ENCODE measurements at regions not wholly inside any gene's neighbourhood (a gene's known extent, or its start where the extent isn't known, plus 50 kb on each side); places are given as distances from the start of the nearest gene placed in this dataset.
"Not testable (repeated sequence)": the region's sequence is repeated elsewhere in the genome, so short reads cannot be mapped to it uniquely, and the experiment has no call there.

DNA sequence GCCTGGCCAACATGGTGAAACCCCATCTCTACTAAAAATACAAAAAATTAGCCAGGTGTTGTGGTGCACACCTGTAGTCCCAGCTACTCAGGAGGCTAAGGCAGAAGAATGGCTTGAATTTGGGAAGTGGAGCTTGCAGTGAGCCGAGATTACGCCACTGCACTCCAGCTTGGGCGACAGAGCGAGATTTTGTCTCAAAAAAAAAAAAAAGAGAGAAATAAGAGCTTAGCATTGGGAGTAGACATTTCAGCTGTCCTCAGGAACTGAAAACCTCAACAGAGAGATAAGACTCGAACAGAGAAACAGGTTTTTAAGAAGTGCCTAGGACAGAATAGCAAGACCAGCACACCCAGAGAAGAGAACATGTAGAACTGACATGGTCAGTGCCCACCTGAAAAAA, 262.6 kb upstream of the RAB4A start:
- not testable (repeated sequence) for DNase-seq (ENCODE audit: low read depth in 2 of 2)

DNA sequence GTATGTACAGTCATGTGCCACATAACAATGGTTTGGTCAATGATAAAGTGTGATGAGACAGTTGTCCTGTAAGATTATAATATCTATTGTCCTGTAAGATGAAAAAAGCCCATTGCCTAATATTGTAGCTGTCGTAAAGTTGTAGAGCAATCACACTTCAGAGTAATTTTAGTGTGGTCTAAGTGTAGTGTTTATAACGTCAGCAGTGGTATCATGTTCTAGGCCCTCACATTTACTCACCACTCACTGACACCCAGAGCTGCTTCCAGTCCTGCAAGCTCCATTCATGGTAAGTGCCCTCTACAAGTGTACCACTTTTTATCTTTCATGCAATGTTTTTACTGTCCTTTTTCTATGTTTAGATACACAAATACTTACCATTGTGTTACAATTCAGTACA, 259.9 kb upstream of the RAB4A start:
- no peak for DNase-seq (ENCODE audit: low read depth in 2 of 2)

DNA sequence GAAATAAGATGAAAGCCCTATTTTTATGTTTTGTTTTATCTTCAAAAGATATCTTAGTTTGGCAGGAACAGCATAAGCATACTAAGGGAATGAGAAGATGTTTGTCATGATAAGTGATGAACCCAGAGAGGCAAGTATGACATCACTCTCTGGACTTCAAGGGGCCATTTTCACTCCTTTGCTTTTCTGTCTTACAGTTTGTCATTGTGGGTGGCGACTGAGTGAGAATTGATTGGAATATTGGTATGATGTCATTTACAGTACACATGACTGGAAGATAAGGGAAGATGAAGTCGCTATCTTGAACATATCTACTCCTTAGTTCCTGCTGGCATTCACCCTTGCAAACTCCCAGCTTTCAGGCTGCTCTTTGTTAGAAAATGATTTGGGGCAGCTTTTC, 258.1 kb upstream of the RAB4A start:
- DNase-seq (ENCODE audit: low read depth in 2 of 2) = no peak

DNA sequence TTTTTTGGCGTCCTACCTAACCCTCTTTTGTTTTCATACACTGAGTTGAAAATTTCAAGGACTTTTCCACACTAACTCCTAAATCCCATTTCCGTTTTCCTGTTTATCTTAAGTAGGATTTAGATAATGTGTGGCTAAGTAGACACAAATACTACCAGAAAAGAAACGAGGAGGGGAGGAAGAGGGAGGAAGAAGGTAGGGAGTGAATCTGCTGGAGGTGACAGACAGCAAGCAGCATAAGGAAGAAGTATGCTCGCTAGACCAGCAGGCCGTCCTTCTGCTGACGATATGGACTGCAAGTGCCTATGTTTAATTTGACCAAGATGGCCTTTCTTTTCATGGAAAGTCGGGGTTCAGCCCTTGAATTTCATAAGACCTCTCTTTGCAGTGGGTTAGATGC, 256.9 kb upstream of the RAB4A start:
- DNase-seq (ENCODE audit: low read depth in 2 of 2) = no peak

DNA sequence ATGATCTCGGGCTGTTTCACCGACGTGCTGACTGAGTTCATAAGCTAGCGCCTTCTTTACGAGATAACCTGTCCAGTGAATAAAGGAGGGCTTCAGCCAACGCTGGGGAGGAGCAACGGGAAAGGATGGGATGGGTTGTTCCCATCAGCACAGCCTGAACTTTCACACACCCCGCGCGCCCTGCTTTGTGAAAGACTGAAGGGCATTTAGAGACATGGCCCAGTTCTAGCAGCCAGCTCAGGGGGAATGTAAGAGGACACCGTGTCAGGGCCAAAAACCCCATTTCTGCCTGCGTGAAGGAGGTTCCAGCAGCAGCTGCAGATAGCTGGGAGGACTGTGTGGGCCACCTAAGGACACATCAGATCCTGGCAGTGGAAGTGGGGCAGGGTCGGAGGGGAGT, 255.1 kb upstream of the RAB4A start:
- DNase-seq (ENCODE audit: low read depth in 2 of 2) = no peak

DNA sequence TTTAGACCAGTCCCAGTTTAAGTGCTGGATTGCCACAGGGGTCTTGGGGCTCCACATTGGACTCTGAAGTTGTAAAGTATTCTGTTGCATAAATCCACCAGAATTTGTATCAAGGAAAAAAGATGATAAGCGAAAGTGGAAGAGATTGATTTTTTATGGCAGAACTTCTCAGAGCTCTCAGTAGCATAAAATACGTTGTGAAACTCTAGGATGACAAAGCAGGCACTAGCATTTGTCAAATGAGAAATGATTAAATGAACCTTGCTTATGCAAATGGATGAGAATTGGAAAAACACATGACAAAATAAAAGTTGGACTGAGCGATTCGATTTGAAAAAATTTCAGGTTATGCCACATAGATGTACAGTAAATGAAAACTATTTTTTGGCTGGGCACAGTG, 253.8 kb upstream of the RAB4A start:
- DNase-seq (ENCODE audit: low read depth in 2 of 2) = no peak

DNA sequence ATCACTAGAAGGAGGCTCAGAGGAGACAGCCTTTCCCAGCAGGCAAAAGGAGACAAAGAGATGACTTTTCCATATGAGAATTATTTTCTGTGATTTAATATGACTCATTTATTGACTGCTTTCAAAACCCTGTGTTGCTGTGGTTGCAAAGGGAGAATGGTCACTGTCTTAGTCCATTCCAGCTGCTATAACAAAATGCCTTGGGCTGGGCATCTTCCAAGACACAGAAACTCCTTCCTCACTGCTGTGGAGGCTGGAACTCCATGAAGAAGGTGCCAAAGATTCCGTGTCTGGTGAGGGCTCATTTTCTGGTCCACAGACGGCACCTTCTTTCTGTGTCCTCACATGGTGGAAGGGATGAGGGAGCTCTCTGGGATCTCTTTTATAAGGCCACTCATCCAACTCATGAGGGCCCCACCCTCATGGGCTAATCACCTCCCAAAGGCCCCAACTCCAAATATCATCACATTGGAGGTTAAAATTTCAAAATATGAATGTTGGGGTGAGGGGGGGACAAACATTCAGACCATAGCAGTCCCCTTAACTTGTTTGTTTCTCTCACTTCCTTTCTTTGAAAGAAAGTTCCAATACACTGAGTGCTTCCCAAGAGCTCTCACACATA, 252.1 kb upstream of the RAB4A start:
- DNase-seq (ENCODE audit: low read depth in 2 of 2) = no peak

DNA sequence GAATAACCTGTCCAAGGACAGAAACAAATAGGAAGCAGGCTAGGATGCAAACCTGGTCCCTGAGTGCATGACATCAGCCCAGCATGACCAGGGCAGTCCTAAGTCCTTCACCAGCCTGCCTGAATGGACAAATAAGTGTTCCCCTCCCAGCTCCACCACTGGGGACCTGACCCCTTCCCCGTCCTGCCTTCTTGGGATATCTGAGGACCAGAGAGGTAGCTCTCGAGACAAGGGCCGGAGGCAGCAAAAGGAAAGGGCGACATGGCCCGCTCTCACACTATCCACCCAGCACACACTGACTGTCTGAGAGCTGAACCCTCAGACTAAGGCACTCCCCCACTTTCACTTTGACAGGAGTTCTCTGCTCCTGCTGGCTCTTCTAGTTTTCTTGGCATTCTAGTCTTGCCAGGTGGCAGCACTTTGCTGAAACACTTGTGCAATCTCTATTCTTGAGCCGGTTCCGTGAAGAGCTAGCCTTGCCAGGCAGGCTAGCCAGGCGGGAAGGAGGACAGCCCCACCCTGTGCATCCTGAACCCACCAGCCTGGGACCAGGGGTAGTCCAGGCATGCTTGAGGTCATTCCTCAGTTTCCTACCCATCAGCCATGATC, 251.1 kb upstream of the RAB4A start:
- no peak for DNase-seq (ENCODE audit: low read depth in 2 of 2)

DNA sequence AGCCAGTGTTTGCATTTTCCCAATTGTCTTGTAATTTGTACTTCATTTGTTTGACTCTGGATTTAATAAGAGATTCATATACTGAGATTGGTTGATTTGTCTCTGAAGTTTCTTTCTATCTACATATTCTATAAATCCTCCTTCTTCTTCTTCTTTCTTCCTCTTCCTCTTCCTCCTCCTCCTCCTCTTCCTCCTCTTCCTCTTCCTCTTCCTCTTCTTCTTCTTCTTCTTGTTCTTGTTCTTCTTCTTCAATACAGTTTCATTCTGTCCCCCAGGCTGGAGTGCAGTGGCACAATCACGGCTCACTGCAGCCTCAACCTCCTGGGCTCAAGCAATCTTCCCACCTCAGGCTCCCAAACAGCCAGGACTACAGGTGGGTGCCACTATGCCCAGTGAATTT, 249.9 kb upstream of the RAB4A start:
- DNase-seq (ENCODE audit: low read depth in 2 of 2) = not testable (repeated sequence)

DNA sequence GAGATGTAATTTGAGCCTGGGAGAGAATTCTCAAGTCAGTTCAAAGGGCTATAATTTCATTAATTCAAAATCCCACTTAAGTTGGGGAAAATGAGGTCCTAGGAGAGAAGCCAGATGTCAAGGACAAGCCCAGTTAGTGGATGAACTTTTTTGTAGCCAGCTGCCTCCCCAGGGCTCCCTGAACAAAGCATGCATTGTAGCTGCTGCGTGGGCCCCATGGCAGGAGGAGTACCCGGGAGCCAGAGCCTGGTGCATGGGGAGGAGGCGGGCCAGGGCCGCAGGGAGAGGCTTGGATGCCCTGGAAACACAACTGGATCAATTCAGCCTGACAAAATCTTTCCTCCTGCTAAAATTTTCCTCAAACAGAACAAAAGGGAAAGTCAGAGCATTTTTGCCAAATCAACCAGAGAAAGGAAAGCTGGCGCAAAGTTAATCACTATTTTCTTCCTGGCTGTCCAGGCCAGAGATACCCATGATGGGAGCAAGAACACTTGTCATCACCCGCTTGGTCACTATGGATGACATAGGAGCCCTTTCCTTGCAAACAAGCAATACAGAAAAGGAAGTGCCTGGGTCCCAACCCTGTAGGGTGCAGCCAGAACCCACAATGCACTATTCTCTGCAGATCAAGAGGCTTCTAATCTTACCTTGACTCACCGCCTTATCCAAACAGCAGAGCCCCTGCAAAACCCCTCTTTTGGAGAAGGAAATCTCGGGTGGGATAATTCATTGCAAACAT, 248.1 kb upstream of the RAB4A start:
- no peak for DNase-seq (ENCODE audit: low read depth in 2 of 2)

DNA sequence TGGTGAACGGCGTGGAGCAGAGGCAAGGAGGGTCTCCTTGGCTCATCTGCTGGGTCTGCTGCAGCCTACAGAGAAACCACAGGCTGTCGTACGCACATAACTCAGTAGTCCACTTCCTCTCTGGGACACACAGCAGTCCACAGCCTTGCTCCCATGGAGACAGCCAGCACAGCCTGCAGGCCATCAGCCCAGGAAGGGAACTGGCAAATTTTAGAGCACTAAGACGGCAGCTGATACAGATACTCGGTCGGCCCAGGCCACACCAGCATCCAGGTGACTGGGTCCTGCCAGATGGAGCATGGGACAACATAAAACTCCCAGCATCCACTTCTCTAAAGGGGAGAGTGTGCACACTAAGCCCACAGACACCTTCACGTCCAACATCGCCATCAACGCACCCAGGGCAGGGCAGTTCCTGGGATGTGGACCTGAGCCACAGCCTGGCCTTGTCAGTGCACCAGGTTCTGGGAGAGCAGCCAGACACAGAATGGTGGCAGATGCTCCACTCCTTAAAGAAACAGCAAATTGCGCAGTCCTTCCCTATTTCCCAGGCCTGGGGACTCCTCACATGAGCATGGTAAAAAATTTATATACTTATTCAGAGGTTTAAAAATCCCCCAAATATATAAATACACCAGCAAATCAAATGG, 247.1 kb upstream of the RAB4A start:
- DNase-seq (ENCODE audit: low read depth in 2 of 2) = no peak

DNA sequence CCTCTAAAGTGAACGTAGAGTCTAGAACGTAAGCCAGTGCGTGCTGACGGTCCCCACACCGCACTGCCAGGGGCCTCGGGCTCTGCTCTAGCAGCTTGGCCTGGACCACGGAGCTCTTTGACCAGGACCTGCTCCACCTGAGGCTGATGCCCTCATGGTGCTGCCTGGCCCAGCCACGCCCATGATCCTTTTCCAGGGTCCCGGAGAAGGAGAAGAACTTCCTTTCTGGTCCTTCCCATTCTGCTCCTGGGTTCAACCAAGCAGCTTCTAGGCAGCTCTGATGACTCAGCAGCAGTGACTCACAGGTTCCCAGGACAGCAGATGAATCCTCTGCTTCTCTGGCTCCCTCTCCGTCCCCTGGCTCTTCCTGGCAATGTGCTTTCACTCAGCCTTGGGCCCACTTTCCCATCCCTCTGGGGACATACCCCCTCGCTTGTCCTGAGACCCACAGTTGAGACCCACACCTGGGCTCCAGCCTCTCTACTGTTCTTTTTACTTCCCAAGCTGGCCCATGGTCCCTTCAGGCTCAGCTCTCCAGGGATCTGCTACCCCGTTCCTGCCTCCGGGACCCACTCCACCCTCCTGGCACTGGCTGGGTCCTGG, 246.3 kb upstream of the RAB4A start:
- no peak for DNase-seq (ENCODE audit: low read depth in 2 of 2)

DNA sequence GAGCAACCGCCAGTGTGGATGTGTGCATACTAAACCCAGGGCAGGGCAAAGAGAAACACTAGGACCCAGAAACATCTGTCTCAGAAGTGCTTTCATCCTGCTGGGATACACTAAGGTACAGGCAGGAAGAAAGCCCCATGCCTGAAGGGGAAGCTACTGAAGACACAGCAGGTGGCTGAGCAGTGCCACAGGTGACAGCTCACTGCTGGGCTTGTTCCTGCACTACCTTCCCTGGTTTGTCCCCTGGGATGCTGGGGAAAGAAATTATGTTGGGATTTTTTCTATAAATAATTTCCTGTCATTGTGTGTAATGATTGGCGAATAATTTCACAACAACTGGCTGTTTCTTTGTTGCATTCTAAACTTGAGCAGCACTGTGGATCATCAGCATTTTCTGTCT, 245.3 kb upstream of the RAB4A start:
- no peak for DNase-seq (ENCODE audit: low read depth in 2 of 2)

DNA sequence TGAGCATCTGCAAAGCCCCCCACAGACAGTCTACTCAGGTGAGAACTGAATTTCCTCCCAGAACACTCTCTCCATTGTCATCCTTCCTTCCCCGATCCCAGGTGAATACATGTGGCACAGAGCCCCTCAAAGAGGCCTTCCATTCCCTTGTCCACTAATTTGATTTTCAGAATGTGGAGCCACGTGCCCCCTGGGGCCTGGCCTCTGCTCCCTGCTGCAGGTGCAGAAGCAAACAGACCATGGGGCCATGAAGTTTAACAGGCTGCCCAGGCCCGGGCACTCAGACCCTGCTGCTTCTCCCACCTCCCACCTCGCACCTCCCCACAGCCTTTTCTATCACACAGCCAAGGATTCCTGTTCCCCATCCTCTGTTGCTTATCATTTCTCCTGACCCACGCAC, 243.8 kb upstream of the RAB4A start:
- DNase-seq (ENCODE audit: low read depth in 2 of 2) = no peak

DNA sequence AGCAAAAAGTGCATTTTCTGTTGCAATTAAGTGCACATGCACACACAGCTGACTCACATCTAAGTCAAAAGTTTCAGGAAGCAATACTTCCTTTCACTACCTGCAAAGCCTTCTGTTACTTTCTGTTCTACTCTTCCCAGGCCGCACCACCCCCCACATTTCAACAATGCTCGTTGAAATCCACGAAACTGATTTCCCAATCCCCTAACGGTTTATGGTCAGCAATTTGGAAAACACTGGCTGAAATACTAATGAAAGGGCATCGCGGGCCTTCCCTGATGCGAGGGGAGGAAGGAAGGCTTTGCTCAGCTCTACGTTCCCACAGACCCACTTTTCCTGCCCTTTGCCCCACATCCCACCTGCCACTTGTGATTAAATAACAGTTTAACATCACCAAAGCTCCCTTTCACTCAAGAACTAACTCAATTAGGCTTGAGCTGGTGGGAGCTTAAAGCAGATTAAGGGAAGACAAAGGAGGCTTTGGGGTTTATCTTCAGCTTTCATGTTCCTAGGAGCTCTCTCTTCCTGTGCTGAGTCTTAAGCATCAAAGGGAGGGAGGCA, 243.2 kb upstream of the RAB4A start:
- no peak for DNase-seq (ENCODE audit: low read depth in 2 of 2)

DNA sequence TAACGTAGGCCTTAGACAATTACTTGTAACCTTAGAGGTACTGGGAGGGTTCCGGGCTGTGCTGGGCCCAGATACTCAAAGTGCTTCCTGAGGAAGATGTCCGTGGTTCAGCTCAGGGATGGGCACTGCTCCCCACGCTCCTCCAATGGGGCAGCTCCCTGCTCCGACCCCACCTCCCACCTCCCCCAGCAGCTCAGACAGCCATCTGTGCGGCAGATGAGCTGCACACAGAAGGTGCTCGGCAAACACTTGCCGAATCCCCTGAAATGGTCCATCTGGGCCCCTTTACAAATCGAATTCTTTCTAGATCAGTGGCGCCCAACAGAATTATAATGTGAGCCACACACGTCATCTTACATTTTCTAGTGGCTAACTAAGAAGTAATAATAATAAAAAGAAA, 242.4 kb upstream of the RAB4A start:
- no peak for DNase-seq (ENCODE audit: low read depth in 2 of 2)

DNA sequence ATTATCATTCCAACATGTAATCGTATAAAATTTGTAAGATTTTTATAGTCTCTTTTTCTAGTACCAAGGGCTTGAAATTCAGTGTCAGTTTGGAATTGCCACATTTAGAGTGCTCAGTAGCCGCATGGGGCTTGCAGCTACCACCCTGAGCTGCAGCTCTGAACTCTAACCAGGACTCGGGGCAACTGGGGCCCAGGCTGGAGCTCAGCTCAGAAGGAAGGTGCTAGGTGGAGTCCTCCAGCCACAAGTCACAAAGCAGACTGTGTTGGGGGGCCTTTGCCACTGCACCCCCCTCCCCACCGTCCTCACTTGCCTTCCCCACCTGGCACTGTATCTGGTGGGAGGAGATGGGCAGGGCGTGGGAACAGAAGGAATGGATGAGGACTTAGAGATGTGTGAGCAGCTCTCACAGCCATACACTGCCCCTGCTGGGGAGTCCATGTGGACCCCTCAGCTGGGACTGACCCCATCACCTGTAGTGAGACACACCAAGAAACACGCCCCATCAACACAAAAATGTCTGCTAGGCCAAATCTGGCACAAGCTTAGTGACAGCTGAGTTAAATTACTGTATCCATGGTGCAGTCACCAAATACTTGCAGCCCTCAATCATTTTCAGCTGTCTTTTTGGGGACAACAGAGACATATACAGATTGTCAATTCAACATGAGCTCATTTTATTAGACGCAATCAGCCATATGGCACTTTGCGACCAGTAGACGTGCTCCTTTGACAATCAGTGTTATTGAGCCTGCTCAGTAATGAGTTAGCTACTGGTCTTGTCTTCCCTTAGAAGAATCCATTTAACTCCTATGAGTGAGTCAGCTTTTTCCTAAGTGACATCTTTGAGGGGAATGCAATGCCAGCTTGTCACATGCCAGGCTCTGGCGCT, 241.7 kb upstream of the RAB4A start:
- no peak for DNase-seq (ENCODE audit: low read depth in 2 of 2)

DNA sequence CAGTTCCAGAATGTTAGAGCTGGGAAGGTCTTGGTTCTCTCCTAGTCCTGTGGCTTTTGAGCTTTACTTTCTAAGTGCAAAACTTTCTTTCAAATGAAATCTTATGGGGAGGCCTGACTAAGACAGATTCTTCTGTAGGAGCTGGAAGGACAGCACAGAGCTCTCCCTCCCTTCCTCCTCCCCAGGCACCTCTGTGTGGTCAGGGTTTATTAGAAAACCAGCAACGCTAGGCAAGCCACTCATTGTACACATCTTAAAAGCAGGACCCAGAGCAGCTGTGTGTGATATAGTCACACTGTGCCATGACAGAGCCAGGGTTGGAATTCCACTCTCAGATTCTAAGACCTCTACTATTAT, 241.1 kb upstream of the RAB4A start:
- no peak for DNase-seq (ENCODE audit: low read depth in 2 of 2)

DNA sequence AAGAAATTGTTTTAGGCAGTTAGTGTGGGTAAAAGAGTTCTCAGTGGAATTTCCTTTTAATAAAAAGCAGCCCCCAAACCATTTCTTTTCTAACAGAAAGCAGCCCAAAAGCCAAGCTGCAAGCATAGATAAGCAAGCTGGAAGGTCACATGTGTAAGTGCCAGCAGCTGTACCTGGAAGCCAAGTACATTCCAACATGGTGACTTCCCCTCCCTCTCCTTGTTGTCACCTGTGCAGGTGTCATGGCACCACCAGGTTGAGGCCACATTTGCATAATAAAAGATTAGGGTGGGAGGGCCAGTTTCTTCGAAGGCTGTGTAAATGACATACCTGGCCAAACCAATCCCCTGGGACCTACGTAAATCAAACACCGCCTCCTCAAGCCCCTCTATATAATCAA, 240.3 kb upstream of the RAB4A start:
- DNase-seq (ENCODE audit: low read depth in 2 of 2) = no peak

DNA sequence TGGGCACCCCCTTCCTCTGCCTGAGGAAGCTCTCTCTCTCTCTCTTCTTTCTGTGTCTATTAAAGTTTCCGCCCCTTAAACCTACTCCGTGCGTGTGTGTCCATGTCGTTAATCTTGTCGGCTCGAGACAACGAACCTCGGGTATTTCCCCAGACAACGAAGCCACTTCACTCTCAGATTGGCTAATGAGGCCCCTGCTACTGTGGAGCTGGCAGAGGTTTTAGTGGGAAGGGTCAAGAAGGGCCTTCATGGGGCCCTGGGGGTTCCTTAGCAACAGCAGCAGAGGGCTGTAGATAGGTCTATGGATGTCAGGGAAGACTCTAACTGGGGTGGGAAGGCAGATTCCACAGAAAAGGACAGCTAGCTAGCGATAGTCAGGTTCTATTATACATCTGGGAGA, 239.8 kb upstream of the RAB4A start:
- no peak for DNase-seq (ENCODE audit: low read depth in 2 of 2)

All from stimulated activated CD8-positive, alpha-beta memory T cell treated with anti-CD3 and anti-CD28 coated beads, Interleukin-2, amount 100 ng/mL, for 48 hours (primary cell).